ENCODE measurements at regions not wholly inside any gene's neighbourhood (a gene's known extent, or its start where the extent isn't known, plus 50 kb on each side); places are given as distances from the start of the nearest gene placed in this dataset.

DNA sequence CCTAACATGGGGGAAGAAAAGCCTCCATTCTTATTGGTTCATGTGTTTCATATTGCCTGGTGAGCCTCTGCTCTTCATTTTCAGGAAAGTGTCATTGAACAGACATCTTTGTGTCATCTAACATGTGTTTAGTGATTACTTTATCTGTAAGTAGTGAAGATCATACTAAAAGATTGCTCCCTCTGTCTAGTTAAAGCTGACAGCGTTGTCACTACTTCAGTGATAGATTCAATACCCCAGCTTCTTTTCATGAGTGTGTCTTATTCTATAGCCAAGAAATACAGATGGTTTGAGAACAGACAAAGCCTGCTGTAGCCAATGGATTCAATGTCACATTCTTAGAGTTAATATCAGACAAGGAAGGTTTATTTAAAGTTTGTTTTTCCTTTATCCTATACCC is 85.1 kb downstream of the NKX6-1 start:
- no CpG with 5 or more reads among the region's 1 CpG for WGBS, 2 experiments (ENCODE audit: extremely low coverage in 2 of 2, insufficient read length in 1 of 2)
- in situ Hi-C loops (cut with MboI; ENCODE audit: low sequenced_read_pairs) = no loop called here
- no peak overlapping the region for H4K91ac ChIP-seq (ENCODE audit: insufficient read depth, low read depth, low read length)
- H2BK5ac ChIP-seq (ENCODE audit: low read depth, low read length, poor library complexity, severe bottlenecking) = no peak overlapping the region
- no peaks in the 10 kb centered on the region for H4K20me1 ChIP-seq (ENCODE audit: insufficient read depth, low read length)
- no peak overlapping the region for H3K4me2 ChIP-seq (ENCODE audit: low read depth, low read length)
- H3K18ac ChIP-seq (ENCODE audit: low read depth, low read length) = no peak overlapping the region
- H3K4me3 ChIP-seq (ENCODE audit: insufficient read depth, low read depth, low read length) = no peak overlapping the region
- no peak overlapping the region for H3K9ac ChIP-seq (ENCODE audit: low read depth, low read length)
- no peak overlapping the region for H3K4ac ChIP-seq (ENCODE audit: low read depth, low read length)
- BruUV-seq (replicated peaks) = no TSS peak
- H3K27ac ChIP-seq (ENCODE audit: insufficient read depth, low read length) = no peak overlapping the region
- intact Hi-C loops (cut with micrococcal nuclease) = no loop called here
- TF ChIP-seq ELK1 (IDR thresholded peaks at IDR 0.05; ENCODE audit: borderline replicate concordance, low read depth, low read length) = no peak
- TF ChIP-seq BHLHE40 (IDR thresholded peaks at IDR 0.05; ENCODE audit: low read depth, low read length) = no peak
- TF ChIP-seq MAZ (IDR thresholded peaks at IDR 0.05; ENCODE audit: borderline replicate concordance, low read depth, low read length) = no peak
- TF ChIP-seq POLR2A (IDR thresholded peaks at IDR 0.05; ENCODE audit: low read depth, low read length) = no peak
- TF ChIP-seq, protein P1, sequence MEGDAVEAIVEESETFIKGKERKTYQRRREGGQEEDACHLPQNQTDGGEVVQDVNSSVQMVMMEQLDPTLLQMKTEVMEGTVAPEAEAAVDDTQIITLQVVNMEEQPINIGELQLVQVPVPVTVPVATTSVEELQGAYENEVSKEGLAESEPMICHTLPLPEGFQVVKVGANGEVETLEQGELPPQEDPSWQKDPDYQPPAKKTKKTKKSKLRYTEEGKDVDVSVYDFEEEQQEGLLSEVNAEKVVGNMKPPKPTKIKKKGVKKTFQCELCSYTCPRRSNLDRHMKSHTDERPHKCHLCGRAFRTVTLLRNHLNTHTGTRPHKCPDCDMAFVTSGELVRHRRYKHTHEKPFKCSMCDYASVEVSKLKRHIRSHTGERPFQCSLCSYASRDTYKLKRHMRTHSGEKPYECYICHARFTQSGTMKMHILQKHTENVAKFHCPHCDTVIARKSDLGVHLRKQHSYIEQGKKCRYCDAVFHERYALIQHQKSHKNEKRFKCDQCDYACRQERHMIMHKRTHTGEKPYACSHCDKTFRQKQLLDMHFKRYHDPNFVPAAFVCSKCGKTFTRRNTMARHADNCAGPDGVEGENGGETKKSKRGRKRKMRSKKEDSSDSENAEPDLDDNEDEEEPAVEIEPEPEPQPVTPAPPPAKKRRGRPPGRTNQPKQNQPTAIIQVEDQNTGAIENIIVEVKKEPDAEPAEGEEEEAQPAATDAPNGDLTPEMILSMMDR (conservative IDR thresholded peaks at IDR 0.05; ENCODE audit: low read depth, low read length) = no peak
- no peak for TF ChIP-seq USF2 (IDR thresholded peaks at IDR 0.05; ENCODE audit: low read depth, low read length)
- TF ChIP-seq RAD21 (IDR thresholded peaks at IDR 0.05; ENCODE audit: low read length) = no peak
- TF ChIP-seq CEBPB (IDR thresholded peaks at IDR 0.05; ENCODE audit: low read depth, low read length) = no peak
- TF ChIP-seq SMC3 (IDR thresholded peaks at IDR 0.05; ENCODE audit: low read depth, low read length) = no peak
- no peak for TF ChIP-seq FOS (IDR thresholded peaks at IDR 0.05; ENCODE audit: low read depth, low read length)
- no peak for TF ChIP-seq RFX5 (IDR thresholded peaks at IDR 0.05; ENCODE audit: low read depth, low read length)
- TF ChIP-seq MAFK (IDR thresholded peaks at IDR 0.05; ENCODE audit: low read depth, low read length) = no peak
- TF ChIP-seq RCOR1 (IDR thresholded peaks at IDR 0.05; ENCODE audit: insufficient replicate concordance, low read length) = no peak
- no peak for TF ChIP-seq CHD1 (IDR thresholded peaks at IDR 0.05; ENCODE audit: low read depth, low read length)
- TF ChIP-seq MXI1 (IDR thresholded peaks at IDR 0.05; ENCODE audit: borderline replicate concordance, low read depth, low read length) = no peak
- TF ChIP-seq NFE2L2 (IDR thresholded peaks at IDR 0.05; ENCODE audit: low read depth, low read length) = no peak
- no peak overlapping the region for H3K23ac ChIP-seq (ENCODE audit: low read depth, low read length)
- no peak overlapping the region for H3K56ac ChIP-seq (ENCODE audit: extremely low read depth, insufficient read depth, low read length)
- H2BK20ac ChIP-seq (ENCODE audit: low read depth, low read length) = no peak overlapping the region
- no peaks in the 10 kb centered on the region for H3K9me1 ChIP-seq (ENCODE audit: insufficient read depth, low read length)
- H2BK120ac ChIP-seq (ENCODE audit: low read depth, low read length) = no peak overlapping the region
- no peak overlapping the region for H2BK15ac ChIP-seq (ENCODE audit: low read depth, low read length)
- ATAC-seq (ENCODE audit: low read depth) (no peak), DNase-seq (no peak)
- dilution Hi-C loops (cut with HindIII; ENCODE audit: low sequenced_read_pairs, unreplicated experiment) = no loop called here
- H2AFZ ChIP-seq (replicated peaks; ENCODE audit: low read length, poor library complexity) = no peak overlapping the region
- no peak overlapping the region for H2AK5ac ChIP-seq (ENCODE audit: low read depth, low read length)
- no peak overlapping the region for H2AK9ac ChIP-seq (replicated peaks; ENCODE audit: low read depth, low read length, poor library complexity)
- no peak overlapping the region for H4K5ac ChIP-seq (ENCODE audit: low read depth, low read length)
- no peak overlapping the region for H4K8ac ChIP-seq (ENCODE audit: low read depth in 2 of 2, low read length in 2 of 2)
- H3K14ac ChIP-seq (replicated peaks; ENCODE audit: low read depth, low read length) = no peak overlapping the region
- no peaks in the 10 kb centered on the region for H3K36me3 ChIP-seq (ENCODE audit: control insufficient read depth, insufficient read depth, low read length)
- no peaks in the 10 kb centered on the region for H3K4me1 ChIP-seq (ENCODE audit: control insufficient read depth, insufficient read depth, low read length)
- H3K9me3 ChIP-seq (ENCODE audit: control insufficient read depth, insufficient read depth, low read length) = no peaks in the 10 kb centered on the region
- ChIA-PET POLR2A (ENCODE audit: unreplicated experiment) (no interaction called here), CTCF (no interaction called here)
- H3K79me1 ChIP-seq (ENCODE audit: low read depth in 1 of 2, low read length in 2 of 2) = no peaks in the 10 kb centered on the region
- no peaks in the 10 kb centered on the region for H3K27me3 ChIP-seq (ENCODE audit: control insufficient read depth, insufficient read depth, low read length)

All from IMR-90 (cell line).